ENCODE measurements at regions not wholly inside any gene's neighbourhood (a gene's known extent, or its start where the extent isn't known, plus 50 kb on each side); places are given as distances from the start of the nearest gene placed in this dataset.
A peak's percentile ranks its signal among the peaks of the same experiment; 100 is the strongest.

DNA sequence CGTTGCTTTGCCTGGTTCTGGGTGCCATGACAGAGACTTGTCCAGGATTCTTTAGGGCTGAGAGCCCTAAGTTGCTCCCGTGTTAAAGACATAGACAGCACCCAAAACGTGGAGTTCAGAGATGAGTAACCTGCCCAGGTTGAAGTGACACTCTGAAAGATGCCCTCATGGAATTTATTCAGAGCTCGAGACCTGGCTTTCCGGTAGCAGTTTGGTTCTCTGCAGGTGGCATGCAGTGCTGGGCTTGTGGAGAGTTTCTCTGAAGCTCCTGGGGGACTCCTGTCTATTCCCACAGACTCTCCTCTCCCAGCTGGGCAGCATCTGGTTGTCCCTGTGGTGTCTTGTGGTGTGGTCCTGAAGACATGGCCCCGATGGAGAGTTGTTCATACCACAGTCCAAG lies 241.0 kb downstream of the RHOU start:
- Histone ChIP-seq H3K36me3 (replicated peaks in 1 of 2; ENCODE audit: control insufficient read depth in 1 of 2, insufficient read depth in 2 of 2, low read length in 2 of 2) (no peaks in the 10 kb centered on the region), H3K9me3 (replicated peaks in 1 of 2; ENCODE audit: control insufficient read depth in 1 of 2, insufficient read depth in 1 of 2, low read length in 2 of 2) (no peaks in the 10 kb centered on the region), H3K27me3 (ENCODE audit: control insufficient read depth in 2 of 2, insufficient read depth in 2 of 2, low read length in 2 of 2) (no peaks in the 10 kb centered on the region), H3K79me2 (ENCODE audit: insufficient read depth, low read length) (no peaks in the 10 kb centered on the region), H3K4me3 (replicated peaks in 1 of 3; ENCODE audit: low read depth in 2 of 3, low read length in 3 of 3) (no peak overlapping the region), H3K27ac (ENCODE audit: low read depth in 1 of 2, low read length in 2 of 2) (no peak overlapping the region), H2AFZ (ENCODE audit: insufficient read depth, low read depth, low read length, poor library complexity, severe bottlenecking) (no peak overlapping the region), H4K20me1 (ENCODE audit: insufficient read depth, low read length) (no peaks in the 10 kb centered on the region), H3K9ac (ENCODE audit: insufficient read depth, low read length, poor library complexity, severe bottlenecking) (no peak overlapping the region), H3K4me1 (ENCODE audit: control insufficient read depth in 1 of 2, insufficient read depth in 2 of 2, low read length in 2 of 2) (peaks cover 18 to 25% of the 10 kb centered on the region in 2 donors), H3K4me2 (replicated peaks; ENCODE audit: extremely low read depth, low read length, poor library complexity, severe bottlenecking) (no peak overlapping the region)
- H3K4me3 Mint-ChIP-seq: no peak overlapping the region
- H3K27ac Mint-ChIP-seq: no peak overlapping the region
- no peak for DNase-seq
- intact Hi-C loops (cut with micrococcal nuclease): no loop called here
- no peaks in the 10 kb centered on the region for H3K36me3 Mint-ChIP-seq
- TF ChIP-seq, protein P1, sequence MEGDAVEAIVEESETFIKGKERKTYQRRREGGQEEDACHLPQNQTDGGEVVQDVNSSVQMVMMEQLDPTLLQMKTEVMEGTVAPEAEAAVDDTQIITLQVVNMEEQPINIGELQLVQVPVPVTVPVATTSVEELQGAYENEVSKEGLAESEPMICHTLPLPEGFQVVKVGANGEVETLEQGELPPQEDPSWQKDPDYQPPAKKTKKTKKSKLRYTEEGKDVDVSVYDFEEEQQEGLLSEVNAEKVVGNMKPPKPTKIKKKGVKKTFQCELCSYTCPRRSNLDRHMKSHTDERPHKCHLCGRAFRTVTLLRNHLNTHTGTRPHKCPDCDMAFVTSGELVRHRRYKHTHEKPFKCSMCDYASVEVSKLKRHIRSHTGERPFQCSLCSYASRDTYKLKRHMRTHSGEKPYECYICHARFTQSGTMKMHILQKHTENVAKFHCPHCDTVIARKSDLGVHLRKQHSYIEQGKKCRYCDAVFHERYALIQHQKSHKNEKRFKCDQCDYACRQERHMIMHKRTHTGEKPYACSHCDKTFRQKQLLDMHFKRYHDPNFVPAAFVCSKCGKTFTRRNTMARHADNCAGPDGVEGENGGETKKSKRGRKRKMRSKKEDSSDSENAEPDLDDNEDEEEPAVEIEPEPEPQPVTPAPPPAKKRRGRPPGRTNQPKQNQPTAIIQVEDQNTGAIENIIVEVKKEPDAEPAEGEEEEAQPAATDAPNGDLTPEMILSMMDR (IDR thresholded peaks at IDR 0.05): no peak
- no peaks in the 10 kb centered on the region for H3K9me3 Mint-ChIP-seq
- peaks cover 28% of the 10 kb centered on the region for H3K4me1 Mint-ChIP-seq
- 67% methylated on average over 3 of the region's 6 CpGs for WGBS (ENCODE audit: insufficient coverage)
- peaks cover 0 to 5% (median 4%) of the 10 kb centered on the region in 3 donors for H3K27me3 Mint-ChIP-seq (ENCODE audit: low read depth in 3 of 3)

DNA sequence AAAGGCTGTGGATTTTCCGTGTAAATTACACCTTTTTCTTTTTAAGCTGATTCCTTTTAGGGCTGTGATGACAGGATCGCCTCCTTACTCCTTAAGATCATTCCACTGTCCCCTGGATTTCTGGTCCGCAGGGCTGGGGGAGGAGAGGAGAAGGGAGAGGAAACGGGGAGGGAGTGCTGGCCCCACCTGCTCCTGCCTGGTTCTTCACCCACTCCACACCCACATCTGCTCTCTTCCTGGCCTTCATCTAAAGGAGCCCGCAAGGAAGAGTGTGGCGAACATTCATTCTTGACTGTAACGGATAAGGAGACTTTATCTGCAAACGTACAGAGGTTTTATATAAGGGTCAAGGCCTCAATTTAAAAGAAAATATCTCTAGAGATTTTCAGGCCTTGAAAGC lies 242.0 kb downstream of the RHOU start:
- H3K27me3 ChIP-seq (ENCODE audit: control insufficient read depth in 2 of 2, insufficient read depth in 2 of 2, low read length in 2 of 2): no peaks in the 10 kb centered on the region
- H3K9me3 ChIP-seq (replicated peaks in 1 of 2; ENCODE audit: control insufficient read depth in 1 of 2, insufficient read depth in 1 of 2, low read length in 2 of 2): no peaks in the 10 kb centered on the region
- H4K20me1 ChIP-seq (ENCODE audit: insufficient read depth, low read length): no peaks in the 10 kb centered on the region
- TF ChIP-seq, protein P1 (IDR thresholded peaks at IDR 0.05): no peak
- peaks cover 28% of the 10 kb centered on the region for H3K4me1 Mint-ChIP-seq
- no peak overlapping the region for H3K27ac ChIP-seq (ENCODE audit: low read depth in 1 of 2, low read length in 2 of 2)
- H2AFZ ChIP-seq (ENCODE audit: insufficient read depth, low read depth, low read length, poor library complexity, severe bottlenecking): no peak overlapping the region
- no peaks in the 10 kb centered on the region for H3K9me3 Mint-ChIP-seq
- intact Hi-C loops (cut with micrococcal nuclease): no loop called here
- H3K36me3 Mint-ChIP-seq: no peaks in the 10 kb centered on the region
- no peaks in the 10 kb centered on the region for H3K79me2 ChIP-seq (ENCODE audit: insufficient read depth, low read length)
- H3K4me2 ChIP-seq (replicated peaks; ENCODE audit: extremely low read depth, low read length, poor library complexity, severe bottlenecking): no peak overlapping the region
- no peak for DNase-seq
- 80% methylated on average over 4 of the region's 8 CpGs for WGBS (ENCODE audit: insufficient coverage)
- peaks cover 0 to 5% (median 4%) of the 10 kb centered on the region in 3 donors for H3K27me3 Mint-ChIP-seq (ENCODE audit: low read depth in 3 of 3)
- no peak overlapping the region for H3K4me3 Mint-ChIP-seq
- peak overlapping the region in 1 of 7 donors; percentile 28 for H3K27ac Mint-ChIP-seq
- H3K4me3 ChIP-seq (replicated peaks in 1 of 3; ENCODE audit: low read depth in 2 of 3, low read length in 3 of 3): no peak overlapping the region
- no peaks in the 10 kb centered on the region for H3K36me3 ChIP-seq (replicated peaks in 1 of 2; ENCODE audit: control insufficient read depth in 1 of 2, insufficient read depth in 2 of 2, low read length in 2 of 2)
- H3K4me1 ChIP-seq (ENCODE audit: control insufficient read depth in 1 of 2, insufficient read depth in 2 of 2, low read length in 2 of 2): peaks cover 16 to 22% of the 10 kb centered on the region in 2 donors
- H3K9ac ChIP-seq (ENCODE audit: insufficient read depth, low read length, poor library complexity, severe bottlenecking): no peak overlapping the region

All from CD14-positive monocyte (primary cell).